H9 (cell line): ENCODE measurements at regions not wholly inside any gene's neighbourhood (a gene's known extent, or its start where the extent isn't known, plus 50 kb on each side); places are given as distances from the start of the nearest gene placed in this dataset.

Experiments used
- DNase-seq: peaks from one replicate; pipeline ENCODE4 v3.0.0-alpha.2; 2017
- H2AFZ ChIP-seq: one replicate; pipeline ENCODE4 v1.6.1; 2013; ENCODE audit warnings: mild to moderate bottlenecking, low read length, control low read depth, moderate library complexity
- H2AK5ac ChIP-seq: 2 replicates; pipeline ENCODE4 v1.6.1; 2013; ENCODE audit warnings: low read length, control low read depth, mixed read lengths; ENCODE audit not compliant: insufficient read length
- H2BK120ac ChIP-seq: one replicate; pipeline ENCODE4 v1.6.1; 2013; ENCODE audit warnings: low read depth, mild to moderate bottlenecking, low read length, control low read depth, inconsistent platforms; ENCODE audit not compliant: poor library complexity, severe bottlenecking
- H2BK12ac ChIP-seq: 2 replicates; pipeline ENCODE4 v1.6.1; 2013; ENCODE audit warnings: low read length, control low read depth, mixed read lengths, low read depth; ENCODE audit not compliant: insufficient read length
- H2BK15ac ChIP-seq: 2 replicates; pipeline ENCODE4 v1.6.1; 2013; ENCODE audit warnings: low read depth, low read length, control low read depth
- H2BK20ac ChIP-seq: one replicate; pipeline ENCODE4 v1.6.1; 2013; ENCODE audit warnings: low read depth, mild to moderate bottlenecking, low read length, control low read depth, inconsistent platforms; ENCODE audit not compliant: poor library complexity, severe bottlenecking
- H2BK5ac ChIP-seq: 2 replicates; pipeline ENCODE4 v1.6.1; 2013; ENCODE audit warnings: low read length, control low read depth, mixed read lengths; ENCODE audit not compliant: insufficient read length
- H3K14ac ChIP-seq: 2 replicates; pipeline ENCODE4 v1.6.1; 2013; ENCODE audit warnings: low read length, control low read depth; ENCODE audit not compliant: insufficient read depth
- H3K18ac ChIP-seq: 2 replicates; pipeline ENCODE4 v1.6.1; 2013; ENCODE audit warnings: low read depth, mild to moderate bottlenecking, mixed read lengths, low read length, control low read depth; ENCODE audit not compliant: insufficient read length
- H3K23ac ChIP-seq: 2 replicates; pipeline ENCODE4 v1.6.1; 2013; ENCODE audit warnings: low read length, control low read depth, mixed read lengths, low read depth; ENCODE audit not compliant: insufficient read length
- H3K23me2 ChIP-seq: 2 replicates; pipeline ENCODE4 v1.6.1; 2013; ENCODE audit warnings: low read depth, mild to moderate bottlenecking, mixed read lengths, low read length, control low read depth; ENCODE audit not compliant: insufficient read length, poor library complexity, severe bottlenecking
- H3K27ac ChIP-seq: 2 replicates; pipeline ENCODE4 v1.5.1; 2013; ENCODE audit warnings: low read length, control low read depth, mixed read lengths, low read depth; ENCODE audit not compliant: insufficient read length
- H3K27me3 ChIP-seq: 2 replicates; pipeline ENCODE4 v1.6.1; 2013; ENCODE audit warnings: low read length, control low read depth, inconsistent platforms; ENCODE audit not compliant: insufficient read depth
- H3K4ac ChIP-seq: 2 replicates; pipeline ENCODE4 v1.6.1; 2013; ENCODE audit warnings: low read depth, mild to moderate bottlenecking, control low read depth, inconsistent platforms, low read length, moderate library complexity
- H3K4me1 ChIP-seq: 2 replicates; pipeline ENCODE4 v1.6.1; 2013; ENCODE audit warnings: low read length, control low read depth, inconsistent platforms; ENCODE audit not compliant: insufficient read depth
- H3K4me2 ChIP-seq: 2 replicates; pipeline ENCODE4 v1.6.1; 2013; ENCODE audit warnings: low read length, control low read depth, mixed read lengths; ENCODE audit not compliant: insufficient read length, insufficient read depth
- H3K56ac ChIP-seq: 2 replicates; pipeline ENCODE4 v1.6.1; 2013; ENCODE audit warnings: low read depth, mild to moderate bottlenecking, mixed read lengths, low read length, control low read depth; ENCODE audit not compliant: insufficient read length
- H3K79me1 ChIP-seq: 2 replicates; pipeline ENCODE4 v1.6.1; 2013; ENCODE audit warnings: low read depth, mild to moderate bottlenecking, moderate library complexity, low read length, control low read depth, inconsistent platforms; ENCODE audit not compliant: insufficient read depth, poor library complexity, severe bottlenecking
- H3K79me2 ChIP-seq: 2 replicates; pipeline ENCODE4 v1.6.1; 2013; ENCODE audit warnings: low read length, control low read depth, inconsistent platforms; ENCODE audit not compliant: insufficient read depth
- H3K9ac ChIP-seq: 2 replicates; pipeline ENCODE4 v1.6.1; 2013; ENCODE audit warnings: low read length, control low read depth, mixed read lengths; ENCODE audit not compliant: insufficient read length; ENCODE audit errors: extremely low read depth
- H3K9me3 ChIP-seq: one replicate; pipeline ENCODE4 v1.6.1; 2013; ENCODE audit warnings: low read depth, low read length, inconsistent platforms; ENCODE audit not compliant: control insufficient read depth
- H3T11ph ChIP-seq: one replicate; pipeline ENCODE4 v1.6.1; 2013; ENCODE audit warnings: mild to moderate bottlenecking, low read length, control low read depth, inconsistent platforms
- H4K20me1 ChIP-seq: one replicate; pipeline ENCODE4 v1.6.1; 2013; ENCODE audit not compliant: control insufficient read depth, insufficient read length, insufficient read depth
- H4K5ac ChIP-seq: 2 replicates; pipeline ENCODE4 v1.6.1; 2013; ENCODE audit warnings: low read depth, mild to moderate bottlenecking, mixed read lengths, low read length, control low read depth; ENCODE audit not compliant: insufficient read length
- H4K8ac ChIP-seq: replicated peaks from 2 replicates; pipeline ENCODE4 v1.6.1; 2013; ENCODE audit warnings: low read length, control low read depth, mixed read lengths, low read depth; ENCODE audit not compliant: insufficient read length
- H4K91ac ChIP-seq: 2 replicates; pipeline ENCODE4 v1.6.1; 2013; ENCODE audit warnings: low read depth, mild to moderate bottlenecking, moderate library complexity, mixed read lengths, low read length, control low read depth; ENCODE audit not compliant: insufficient read length
- H3K27ac Mint-ChIP-seq, 3 experiments: 2 replicates in 2 of 3; 3 replicates in 1 of 3; pipeline ENCODE4 v1.8.0; 2020 to 2021; ENCODE audit warnings: mixed read lengths in 3 of 3, mild to moderate bottlenecking in 1 of 3, moderate library complexity in 1 of 3
- H3K27me3 Mint-ChIP-seq: 2 replicates; pipeline ENCODE4 v1.8.0; 2021; ENCODE audit warnings: low read depth, mild to moderate bottlenecking, moderate library complexity, mixed read lengths
- H3K36me3 Mint-ChIP-seq, 3 experiments: 2 replicates in 2 of 3; 3 replicates in 1 of 3; pipeline ENCODE4 v1.8.0; 2020 to 2021; ENCODE audit warnings: low read depth in 3 of 3, mixed read lengths in 3 of 3; ENCODE audit not compliant: insufficient read depth in 1 of 3
- H3K4me1 Mint-ChIP-seq, 2 experiments: 2 replicates each; pipeline ENCODE4 v1.8.0; 2020; ENCODE audit warnings: mixed read lengths in 2 of 2
- H3K4me3 Mint-ChIP-seq, 2 experiments: 2 replicates in 1 of 2; 3 replicates in 1 of 2; pipeline ENCODE4 v1.8.0; 2020 to 2021; ENCODE audit warnings: mild to moderate bottlenecking in 2 of 2, mixed read lengths in 2 of 2, moderate library complexity in 1 of 2
- H3K9me3 Mint-ChIP-seq, 2 experiments: 2 replicates in 1 of 2; 3 replicates in 1 of 2; pipeline ENCODE4 v1.8.0; 2020; ENCODE audit warnings: mild to moderate bottlenecking in 2 of 2, mixed read lengths in 2 of 2, moderate library complexity in 1 of 2
- WGBS: extraction: QIAGEN DNeasy Blood & Tissue Kit; methylation state at CpG from one replicate; pipeline ENCODE4 v1.1.7; 2013; ENCODE audit warnings: missing lambda C conversion rate, low lambda C conversion rate, mixed read lengths; ENCODE audit not compliant: insufficient read length; ENCODE audit errors: extremely low coverage; 5-methylcytosine and 5-hydroxymethylcytosine counted together
- TF ChIP-seq, protein P1 (sequence below): fragments of 200-600 bp; sonication (generic); conservative IDR thresholded peaks from 3 replicates; pipeline ENCODE4 v1.8.0; 2021; ENCODE audit warnings: antibody characterized with exemption, mild to moderate bottlenecking

DNA sequence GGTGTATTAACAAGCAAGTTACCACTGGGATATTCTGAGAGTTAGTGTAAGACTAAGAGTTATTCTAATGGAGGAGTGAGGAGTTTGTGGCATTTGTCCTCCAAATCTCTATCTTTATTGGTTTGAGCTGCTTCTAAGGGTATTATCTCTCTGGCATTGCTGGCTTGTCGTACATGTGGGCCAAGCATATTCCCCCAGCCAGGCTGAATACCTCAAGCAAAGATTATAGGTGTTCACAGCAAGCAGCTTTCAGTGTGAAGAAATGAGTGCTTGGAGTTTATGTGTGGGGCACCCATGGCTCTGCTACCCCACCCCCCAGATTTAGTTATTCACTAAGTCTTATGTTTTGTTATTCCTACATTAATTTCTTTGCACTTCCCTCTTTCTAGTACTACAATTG, 193.6 kb upstream of the FANCL start:
- H3K23ac ChIP-seq: no peak overlapping the region
- Mint-ChIP-seq H3K27ac (peak overlapping the region in 1 of 3 experiments; percentile 74; a peak in 2 of 7 replicates), H3K4me3 (no peak overlapping the region), H3K4me1 (peaks cover 34 to 59% of the 10 kb centered on the region in 2 experiments), H3K36me3 (peaks cover 0 to 4% (median 4%) of the 10 kb centered on the region in 3 experiments; a peak in 2 of 7 replicates), H3K27me3 (no peaks in the 10 kb centered on the region), H3K9me3 (no peaks in the 10 kb centered on the region)
- H3T11ph ChIP-seq: no peak overlapping the region
- no peak overlapping the region for H2BK20ac ChIP-seq
- H3K27ac ChIP-seq: no peak overlapping the region
- no peak overlapping the region for H4K91ac ChIP-seq
- no peaks in the 10 kb centered on the region for H3K9me3 ChIP-seq
- no peak overlapping the region for H2AK5ac ChIP-seq
- no peaks in the 10 kb centered on the region for H4K20me1 ChIP-seq
- no peak overlapping the region for H3K56ac ChIP-seq
- H3K4ac ChIP-seq: no peak overlapping the region
- H3K79me2 ChIP-seq: no peaks in the 10 kb centered on the region
- no peak overlapping the region for H4K8ac ChIP-seq
- H2AFZ ChIP-seq: no peak overlapping the region
- no peak for DNase-seq
- H3K4me1 ChIP-seq: peaks cover 3% of the 10 kb centered on the region; the same call in 1 of the 2 replicates
- H4K5ac ChIP-seq: no peak overlapping the region
- no peak overlapping the region for H3K9ac ChIP-seq
- no peaks in the 10 kb centered on the region for H3K79me1 ChIP-seq
- H3K27me3 ChIP-seq: no peaks in the 10 kb centered on the region
- TF ChIP-seq, protein P1, sequence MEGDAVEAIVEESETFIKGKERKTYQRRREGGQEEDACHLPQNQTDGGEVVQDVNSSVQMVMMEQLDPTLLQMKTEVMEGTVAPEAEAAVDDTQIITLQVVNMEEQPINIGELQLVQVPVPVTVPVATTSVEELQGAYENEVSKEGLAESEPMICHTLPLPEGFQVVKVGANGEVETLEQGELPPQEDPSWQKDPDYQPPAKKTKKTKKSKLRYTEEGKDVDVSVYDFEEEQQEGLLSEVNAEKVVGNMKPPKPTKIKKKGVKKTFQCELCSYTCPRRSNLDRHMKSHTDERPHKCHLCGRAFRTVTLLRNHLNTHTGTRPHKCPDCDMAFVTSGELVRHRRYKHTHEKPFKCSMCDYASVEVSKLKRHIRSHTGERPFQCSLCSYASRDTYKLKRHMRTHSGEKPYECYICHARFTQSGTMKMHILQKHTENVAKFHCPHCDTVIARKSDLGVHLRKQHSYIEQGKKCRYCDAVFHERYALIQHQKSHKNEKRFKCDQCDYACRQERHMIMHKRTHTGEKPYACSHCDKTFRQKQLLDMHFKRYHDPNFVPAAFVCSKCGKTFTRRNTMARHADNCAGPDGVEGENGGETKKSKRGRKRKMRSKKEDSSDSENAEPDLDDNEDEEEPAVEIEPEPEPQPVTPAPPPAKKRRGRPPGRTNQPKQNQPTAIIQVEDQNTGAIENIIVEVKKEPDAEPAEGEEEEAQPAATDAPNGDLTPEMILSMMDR: no peak
- H2BK15ac ChIP-seq: no peak overlapping the region
- no peak overlapping the region for H3K14ac ChIP-seq
- no peak overlapping the region for H2BK5ac ChIP-seq
- no CpG with 5 or more reads among the region's 1 CpG for WGBS
- H3K23me2 ChIP-seq: no peaks in the 10 kb centered on the region
- no peak overlapping the region for H3K18ac ChIP-seq
- no peak overlapping the region for H2BK12ac ChIP-seq
- no peak overlapping the region for H3K4me2 ChIP-seq
- H2BK120ac ChIP-seq: no peak overlapping the region
